Ishikawa (cell line): ENCODE measurements at regions not wholly inside any gene's neighbourhood (a gene's known extent, or its start where the extent isn't known, plus 50 kb on each side); places are given as distances from the start of the nearest gene placed in this dataset.

Experiments
- CEBPB ChIP-seq: IDR thresholded peaks from 2 replicates; pipeline ENCODE4 v1.6.1; 2012
- CREB1 ChIP-seq: IDR thresholded peaks from 2 replicates; pipeline ENCODE4 v1.6.1; 2012; ENCODE audit warnings: low read depth
- EGR1 ChIP-seq: IDR thresholded peaks from 2 replicates; pipeline ENCODE4 v1.6.1; 2012
- EP300 ChIP-seq: IDR thresholded peaks from 2 replicates; pipeline ENCODE4 v1.6.1; 2012; ENCODE audit warnings: borderline replicate concordance
- FOXM1 ChIP-seq: IDR thresholded peaks from 2 replicates; pipeline ENCODE4 v1.6.1; 2012; ENCODE audit warnings: low read depth, borderline replicate concordance
- MAX ChIP-seq: IDR thresholded peaks from 2 replicates; pipeline ENCODE4 v1.6.1; 2012
- NFIC ChIP-seq: IDR thresholded peaks from 2 replicates; pipeline ENCODE4 v1.6.1; 2012
- RAD21 ChIP-seq: IDR thresholded peaks from 2 replicates; pipeline ENCODE4 v1.6.1; 2012; ENCODE audit warnings: low read depth
- REST ChIP-seq: IDR thresholded peaks from 2 replicates; pipeline ENCODE4 v1.6.1; 2012; ENCODE audit warnings: low read depth, mild to moderate bottlenecking
- TAF1 ChIP-seq: IDR thresholded peaks from 2 replicates; pipeline ENCODE4 v1.6.1; 2012; ENCODE audit warnings: low read depth, mild to moderate bottlenecking
- TCF12 ChIP-seq: IDR thresholded peaks from 2 replicates; pipeline ENCODE4 v1.6.1; 2012; ENCODE audit warnings: low read depth
- TEAD4 ChIP-seq: IDR thresholded peaks from 2 replicates; pipeline ENCODE4 v1.6.1; 2012
- YY1 ChIP-seq: IDR thresholded peaks from 2 replicates; pipeline ENCODE4 v1.6.1; 2012; ENCODE audit warnings: low read depth
- ZBTB7A ChIP-seq: IDR thresholded peaks from 2 replicates; pipeline ENCODE4 v1.6.1; 2012; ENCODE audit warnings: low read depth
- TF ChIP-seq, protein P1 (sequence below): IDR thresholded peaks from 2 replicates; pipeline ENCODE4 v1.6.1; 2012

GRCh38 chr7:47659664-47660462 is 78.0 kb upstream of the TNS3 start:
- TF ChIP-seq RAD21 = no peak
- no peak for TF ChIP-seq NFIC
- TF ChIP-seq FOXM1 = no peak
- TF ChIP-seq EP300 = no peak
- no peak for TF ChIP-seq EGR1
- TF ChIP-seq REST = no peak
- TF ChIP-seq TCF12 = no peak
- no peak for TF ChIP-seq ZBTB7A
- TF ChIP-seq, protein P1, sequence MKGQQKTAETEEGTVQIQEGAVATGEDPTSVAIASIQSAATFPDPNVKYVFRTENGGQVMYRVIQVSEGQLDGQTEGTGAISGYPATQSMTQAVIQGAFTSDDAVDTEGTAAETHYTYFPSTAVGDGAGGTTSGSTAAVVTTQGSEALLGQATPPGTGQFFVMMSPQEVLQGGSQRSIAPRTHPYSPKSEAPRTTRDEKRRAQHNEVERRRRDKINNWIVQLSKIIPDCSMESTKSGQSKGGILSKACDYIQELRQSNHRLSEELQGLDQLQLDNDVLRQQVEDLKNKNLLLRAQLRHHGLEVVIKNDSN = no peak
- TF ChIP-seq TAF1 = no peak
- TF ChIP-seq MAX = no peak
- no peak for TF ChIP-seq YY1
- no peak for TF ChIP-seq TEAD4

DNA sequence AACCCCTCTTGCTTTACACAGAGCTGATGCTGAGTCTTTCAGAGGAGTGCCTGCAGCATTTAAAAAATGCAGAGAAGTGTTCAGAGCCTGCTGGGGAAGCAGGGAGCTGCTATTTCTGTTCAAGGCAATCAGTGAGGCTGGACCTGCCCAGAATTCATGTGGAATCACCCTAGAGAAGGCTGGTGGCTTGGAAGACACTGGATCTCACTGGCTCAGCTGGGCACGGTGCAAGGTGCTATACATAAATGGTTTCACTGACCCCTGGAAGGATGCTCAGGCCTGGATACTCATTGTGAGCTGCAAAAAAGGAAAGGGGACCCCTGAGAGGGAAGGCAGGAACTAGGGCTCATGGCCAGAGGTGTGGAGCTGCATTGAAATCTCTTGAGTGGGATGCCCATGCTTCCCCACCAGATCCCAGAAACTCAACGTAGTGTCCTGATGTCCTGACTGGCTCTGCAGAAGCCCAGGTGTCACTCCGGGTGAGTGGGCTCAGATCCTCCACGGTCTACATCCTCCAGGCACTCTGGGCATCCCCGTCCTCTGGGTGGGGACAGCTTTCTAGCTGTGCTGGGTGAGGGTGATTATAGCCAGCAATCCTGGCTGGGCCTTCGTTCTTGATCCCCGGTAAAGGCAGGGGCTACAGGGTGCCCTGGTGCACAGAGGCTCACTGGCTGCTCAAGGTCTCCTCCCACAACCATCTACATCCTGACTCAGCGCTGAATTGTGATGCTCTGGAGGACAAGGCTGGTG is 77.2 kb upstream of the TNS3 start:
- TF ChIP-seq, protein P1 = no peak
- no peak for TF ChIP-seq FOXM1
- TF ChIP-seq TEAD4 = no peak
- TF ChIP-seq CREB1 = no peak
- TF ChIP-seq MAX = no peak
- no peak for TF ChIP-seq RAD21
- TF ChIP-seq EP300 = no peak

DNA sequence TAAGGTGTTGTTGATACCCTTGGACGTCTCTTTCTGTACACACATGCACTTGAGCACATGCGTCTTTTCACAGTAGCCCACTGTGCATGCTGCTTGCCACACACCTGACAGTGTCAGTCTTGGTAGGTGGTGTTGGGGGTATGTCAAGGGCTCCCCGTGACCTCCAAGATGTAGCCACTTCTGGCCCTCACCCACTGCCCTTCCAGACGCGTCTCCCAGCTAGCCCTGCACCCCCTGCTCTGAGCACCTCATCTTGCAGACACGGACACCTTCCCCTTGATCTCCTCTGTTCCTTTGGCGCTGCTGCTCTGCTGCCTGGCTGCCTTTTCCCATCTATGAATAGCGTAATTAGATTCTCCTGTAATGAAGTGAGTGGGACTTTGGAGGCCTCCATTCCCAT is 75.2 kb upstream of the TNS3 start:
- TF ChIP-seq YY1 (no peak), EGR1 (no peak), TCF12 (no peak), EP300 (no peak), TEAD4 (no peak), CEBPB (no peak), TAF1 (no peak), ZBTB7A (no peak), NFIC (no peak), MAX (no peak), FOXM1 (no peak), CREB1 (no peak), REST (no peak), RAD21 (no peak)
- TF ChIP-seq, protein P1 = no peak

DNA sequence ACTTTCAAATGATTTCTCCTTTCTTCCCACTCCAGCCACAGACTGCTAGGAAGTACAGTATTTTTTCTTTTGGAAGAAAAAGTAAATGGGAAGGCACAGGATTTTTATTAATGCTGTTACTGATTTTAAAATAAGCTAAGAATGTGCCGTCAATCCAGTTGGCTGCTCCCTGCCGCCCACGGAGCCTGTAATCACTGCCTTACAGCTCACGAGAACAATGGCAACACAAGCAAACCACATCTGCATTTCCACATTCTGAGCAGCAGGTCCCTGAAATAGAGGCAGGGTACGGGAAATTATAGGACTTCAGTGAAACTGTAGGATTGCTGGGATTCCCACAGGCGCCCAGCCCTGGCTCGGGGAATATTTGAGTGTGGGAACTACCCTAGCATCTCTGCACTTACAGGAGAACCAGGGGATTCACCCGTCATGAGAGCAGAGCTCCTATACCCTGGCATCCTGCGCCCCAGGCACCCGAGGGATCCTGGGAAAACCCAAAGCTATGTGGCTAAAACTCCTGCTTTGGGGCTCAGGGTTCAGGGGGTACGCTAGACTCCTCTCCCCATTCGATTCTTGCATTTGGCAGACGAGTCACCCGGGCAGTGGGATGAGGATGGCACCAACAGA is 72.9 kb upstream of the TNS3 start:
- TF ChIP-seq EGR1 = peak; percentile 65
- TF ChIP-seq, protein P1 = no peak
